ENCODE measurements at regions not wholly inside any gene's neighbourhood (a gene's known extent, or its start where the extent isn't known, plus 50 kb on each side); places are given as distances from the start of the nearest gene placed in this dataset.

- Mint-ChIP-seq H3K4me1 (ENCODE audit: low read depth) (peaks cover 8% of the 10 kb centered on the region), H3K27ac (no peak overlapping the region), H3K9me3 (ENCODE audit: low read depth) (no peaks in the 10 kb centered on the region), H3K4me3 (ENCODE audit: low read depth) (no peak overlapping the region), H3K27me3 (no peaks in the 10 kb centered on the region), H3K36me3 (ENCODE audit: insufficient read depth) (no peaks in the 10 kb centered on the region)
- no peak for DNase-seq (ENCODE audit: low spot score, unreplicated experiment)
- no peak for TF ChIP-seq CTCF (IDR thresholded peaks at IDR 0.05; ENCODE audit: unreplicated experiment)
Measured at GRCh38 chr18:32884543-32884942, 111.7 kb upstream of the KLHL14 start.

GRCh38 chr18:32881009-32881408 is 108.2 kb upstream of the KLHL14 start:
- Mint-ChIP-seq H3K36me3 (ENCODE audit: insufficient read depth) (no peaks in the 10 kb centered on the region), H3K4me1 (ENCODE audit: low read depth) (peaks cover 2% of the 10 kb centered on the region), H3K27ac (no peak overlapping the region), H3K27me3 (no peaks in the 10 kb centered on the region), H3K4me3 (ENCODE audit: low read depth) (no peak overlapping the region), H3K9me3 (ENCODE audit: low read depth) (peaks cover 2% of the 10 kb centered on the region)
- TF ChIP-seq CTCF (IDR thresholded peaks at IDR 0.05; ENCODE audit: unreplicated experiment) = no peak
- DNase-seq (ENCODE audit: low spot score, unreplicated experiment) = no peak

- Mint-ChIP-seq H3K9me3 (ENCODE audit: low read depth) (peaks cover 2% of the 10 kb centered on the region), H3K4me1 (ENCODE audit: low read depth) (peaks cover 2% of the 10 kb centered on the region), H3K27me3 (no peaks in the 10 kb centered on the region), H3K27ac (no peak overlapping the region), H3K36me3 (ENCODE audit: insufficient read depth) (no peaks in the 10 kb centered on the region), H3K4me3 (ENCODE audit: low read depth) (no peak overlapping the region)
- TF ChIP-seq CTCF (IDR thresholded peaks at IDR 0.05; ENCODE audit: unreplicated experiment) = no peak
- no peak for DNase-seq (ENCODE audit: low spot score, unreplicated experiment)
Measured at GRCh38 chr18:32879497-32879896, 106.7 kb upstream of the KLHL14 start.

- no peak overlapping the region for H3K4me3 Mint-ChIP-seq (ENCODE audit: low read depth)
- peaks cover 2% of the 10 kb centered on the region for H3K4me1 Mint-ChIP-seq (ENCODE audit: low read depth)
- no peak for DNase-seq (ENCODE audit: low spot score, unreplicated experiment)
- no peaks in the 10 kb centered on the region for H3K36me3 Mint-ChIP-seq (ENCODE audit: insufficient read depth)
- H3K9me3 Mint-ChIP-seq (ENCODE audit: low read depth) = peaks cover 5% of the 10 kb centered on the region
- no peak overlapping the region for H3K27ac Mint-ChIP-seq
- no peak for TF ChIP-seq CTCF (IDR thresholded peaks at IDR 0.05; ENCODE audit: unreplicated experiment)
- no peaks in the 10 kb centered on the region for H3K27me3 Mint-ChIP-seq
Measured at GRCh38 chr18:32878436-32878835, 105.6 kb upstream of the KLHL14 start.

GRCh38 chr18:32877371-32877770 is 104.5 kb upstream of the KLHL14 start:
- H3K4me1 Mint-ChIP-seq (ENCODE audit: low read depth) = peaks cover 5% of the 10 kb centered on the region
- no peaks in the 10 kb centered on the region for H3K36me3 Mint-ChIP-seq (ENCODE audit: insufficient read depth)
- no peak for TF ChIP-seq CTCF (IDR thresholded peaks at IDR 0.05; ENCODE audit: unreplicated experiment)
- no peak overlapping the region for H3K27ac Mint-ChIP-seq
- H3K27me3 Mint-ChIP-seq = no peaks in the 10 kb centered on the region
- peaks cover 5% of the 10 kb centered on the region for H3K9me3 Mint-ChIP-seq (ENCODE audit: low read depth)
- DNase-seq (ENCODE audit: low spot score, unreplicated experiment) = no peak
- no peak overlapping the region for H3K4me3 Mint-ChIP-seq (ENCODE audit: low read depth)
